Loucy (cell line): ENCODE measurements at regions not wholly inside any gene's neighbourhood (a gene's known extent, or its start where the extent isn't known, plus 50 kb on each side); places are given as distances from the start of the nearest gene placed in this dataset.

Source experiments
- H2AFZ ChIP-seq: fragments of 200-600 bp; sonication (generic); 2 replicates; pipeline ENCODE4 v1.6.0; 2016; ENCODE audit warnings: antibody characterized with exemption, mild to moderate bottlenecking, low read length, moderate library complexity
- H3F3A ChIP-seq: fragments of 200-600 bp; 2 replicates; pipeline ENCODE4 v1.6.0; 2016; ENCODE audit warnings: antibody characterized with exemption, low read depth, mild to moderate bottlenecking
- H3K27me3 ChIP-seq: fragments of 200-600 bp; sonication (generic); 2 replicates; pipeline ENCODE4 v1.6.1; 2014; ENCODE audit warnings: low read length, mild to moderate bottlenecking; ENCODE audit not compliant: insufficient read depth, poor library complexity, severe bottlenecking
- H3K36me3 ChIP-seq: fragments of 200-600 bp; sonication (generic); 2 replicates; pipeline ENCODE4 v1.6.1; 2016; ENCODE audit warnings: low read length; ENCODE audit not compliant: insufficient read depth
- H3K4me1 ChIP-seq: fragments of 200-600 bp; sonication (generic); 2 replicates; pipeline ENCODE4 v1.5.1; 2014; ENCODE audit warnings: low read length, mild to moderate bottlenecking; ENCODE audit not compliant: insufficient read depth, poor library complexity, severe bottlenecking
- H3K4me2 ChIP-seq: fragments of 200-600 bp; sonication (generic); 2 replicates; pipeline ENCODE4 v1.6.0; 2014; ENCODE audit warnings: antibody characterized with exemption, low read length, low read depth, mild to moderate bottlenecking; ENCODE audit not compliant: poor library complexity, severe bottlenecking
- H3K4me3 ChIP-seq: fragments of 200-600 bp; sonication (generic); 2 replicates; pipeline ENCODE4 v1.5.1; 2014; ENCODE audit warnings: low read length, mild to moderate bottlenecking, mixed read lengths; ENCODE audit not compliant: poor library complexity, severe bottlenecking
- H3K79me2 ChIP-seq: fragments of 200-600 bp; sonication (generic); 2 replicates; pipeline ENCODE4 v1.6.1; 2014; ENCODE audit warnings: low read length; ENCODE audit not compliant: insufficient read depth
- H3K9ac ChIP-seq: fragments of 200-600 bp; sonication (generic); 2 replicates; pipeline ENCODE4 v1.6.0; 2014; ENCODE audit warnings: mild to moderate bottlenecking, low read depth, low read length, moderate library complexity; ENCODE audit not compliant: poor library complexity, severe bottlenecking
- H3K9me2 ChIP-seq: fragments of 200-600 bp; sonication (generic); replicated peaks from 2 replicates; pipeline ENCODE4 v1.6.1; 2016; ENCODE audit warnings: low read depth, low read length, mixed read lengths
- H3K9me3 ChIP-seq: fragments of 200-600 bp; sonication (generic); 2 replicates; pipeline ENCODE4 v1.6.1; 2014; ENCODE audit warnings: mild to moderate bottlenecking, antibody characterized with exemption, low read length, low read depth; ENCODE audit not compliant: insufficient read depth
- H4K20me1 ChIP-seq: fragments of 200-600 bp; sonication (generic); 2 replicates; pipeline ENCODE4 v1.6.0; 2014; ENCODE audit warnings: antibody characterized with exemption, low read length, mild to moderate bottlenecking; ENCODE audit not compliant: insufficient read depth, poor library complexity, severe bottlenecking
- CTCF ChIP-seq: fragments of 200-600 bp; sonication (generic); conservative IDR thresholded peaks from 2 replicates; pipeline ENCODE4 v1.5.1; 2014; ENCODE audit warnings: mild to moderate bottlenecking, antibody characterized with exemption, low read length
- EZH2phosphoT487 ChIP-seq: fragments of 200-600 bp; IDR thresholded peaks from 2 replicates; pipeline ENCODE4 v1.6.1; 2018; ENCODE audit warnings: antibody characterized with exemption, mild to moderate bottlenecking, moderate library complexity, borderline replicate concordance

GRCh38 chr16:63577891-63578290, 1541.7 kb upstream of the CDH8 start:
- Histone ChIP-seq H2AFZ (no peak overlapping the region), H3K4me2 (no peak overlapping the region), H3K4me3 (no peak overlapping the region), H3F3A (no peaks in the 10 kb centered on the region), H4K20me1 (no peaks in the 10 kb centered on the region), H3K79me2 (no peaks in the 10 kb centered on the region), H3K27me3 (no peaks in the 10 kb centered on the region), H3K36me3 (no peaks in the 10 kb centered on the region), H3K9me2 (no peaks in the 10 kb centered on the region), H3K9me3 (no peaks in the 10 kb centered on the region), H3K4me1 (no peaks in the 10 kb centered on the region), H3K9ac (no peak overlapping the region)
- TF ChIP-seq CTCF: no peak
- TF ChIP-seq EZH2phosphoT487: no peak

- Histone ChIP-seq H3K9ac (no peak overlapping the region), H3K4me1 (no peaks in the 10 kb centered on the region), H3K9me2 (no peaks in the 10 kb centered on the region), H3K4me3 (no peak overlapping the region), H3K9me3 (no peaks in the 10 kb centered on the region), H3K4me2 (no peak overlapping the region), H4K20me1 (no peaks in the 10 kb centered on the region), H3K79me2 (no peaks in the 10 kb centered on the region), H3K36me3 (no peaks in the 10 kb centered on the region), H3F3A (no peaks in the 10 kb centered on the region), H2AFZ (no peak overlapping the region), H3K27me3 (no peaks in the 10 kb centered on the region)
- no peak for TF ChIP-seq EZH2phosphoT487
- TF ChIP-seq CTCF: no peak
Measured at GRCh38 chr16:63575041-63575440, 1538.8 kb upstream of the CDH8 start.

- TF ChIP-seq CTCF (no peak), EZH2phosphoT487 (no peak)
- no peaks in the 10 kb centered on the region for H3K27me3 ChIP-seq
Measured at GRCh38 chr16:63568164-63568563, 1531.9 kb upstream of the CDH8 start.

More at GRCh38 chr16:63568164-63568563, 1531.9 kb upstream of the CDH8 start:
- no peak overlapping the region for H3K9ac ChIP-seq
- no peaks in the 10 kb centered on the region for H4K20me1 ChIP-seq
- H3K36me3 ChIP-seq: no peaks in the 10 kb centered on the region
- H3K9me3 ChIP-seq: no peaks in the 10 kb centered on the region
- no peak overlapping the region for H2AFZ ChIP-seq
- H3K4me1 ChIP-seq: no peaks in the 10 kb centered on the region
- no peaks in the 10 kb centered on the region for H3K9me2 ChIP-seq
- no peaks in the 10 kb centered on the region for H3K79me2 ChIP-seq
- H3F3A ChIP-seq: no peaks in the 10 kb centered on the region
- H3K4me2 ChIP-seq: no peak overlapping the region
- H3K4me3 ChIP-seq: no peak overlapping the region
